ENCODE measurements at regions not wholly inside any gene's neighbourhood (a gene's known extent, or its start where the extent isn't known, plus 50 kb on each side); places are given as distances from the start of the nearest gene placed in this dataset.

DNA sequence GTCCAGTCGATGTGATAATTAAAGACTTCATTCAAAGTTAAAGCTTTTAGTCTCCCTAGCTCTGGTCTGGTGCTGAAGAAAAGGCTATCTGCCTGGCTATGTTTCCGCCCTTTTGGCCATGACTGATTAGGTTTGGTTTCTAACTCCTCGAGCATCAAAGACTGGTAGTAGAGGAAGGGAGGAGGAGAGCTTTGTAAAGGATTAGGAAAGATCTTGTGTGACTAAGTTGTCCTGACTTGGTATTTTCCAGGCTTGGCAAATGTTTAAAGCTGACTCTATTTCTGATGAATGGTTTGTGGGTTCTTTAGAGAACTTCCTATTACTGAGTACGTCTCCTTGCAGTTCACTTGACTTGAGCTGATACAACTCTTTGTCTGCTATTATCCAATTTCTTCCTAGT, 312.9 kb downstream of the GJA1 start:
- SMC1A ChIA-PET (ENCODE audit: uncharacterized antibody, unreplicated experiment), result interaction anchor here (1.2 kb wide), 1 partner anchor 41 kb away, joined by 3 read pairs; no protein-coding TSS in a partner anchor
- Histone ChIP-seq H3K79me2 (ENCODE audit: control insufficient read depth, insufficient read depth, low read length) (no peaks in the 10 kb centered on the region), H3K36me3 (ENCODE audit: control insufficient read depth in 2 of 2, insufficient read depth in 2 of 2, low read length in 1 of 2) (no peaks in the 10 kb centered on the region), H3K4me3 (no peak overlapping the region), H3K9ac (ENCODE audit: control insufficient read depth, insufficient read depth, low read length) (no peak overlapping the region), H3K9me3 (replicated peaks; ENCODE audit: control insufficient read depth, insufficient read depth, low read length) (no peaks in the 10 kb centered on the region), H3K4me2 (ENCODE audit: control insufficient read depth, insufficient read depth) (no peak overlapping the region), H4K20me1 (ENCODE audit: control insufficient read depth, insufficient read depth) (no peaks in the 10 kb centered on the region), H3K27ac (ENCODE audit: control insufficient read depth, insufficient read depth) (no peak overlapping the region), H3K4me1 (ENCODE audit: control insufficient read depth, insufficient read depth, low read length) (no peaks in the 10 kb centered on the region), H2AFZ (ENCODE audit: control insufficient read depth, low read depth, low read length) (no peak overlapping the region), H3K27me3 (replicated peaks in 1 of 2; ENCODE audit: control insufficient read depth in 2 of 2, insufficient read depth in 2 of 2, low read length in 1 of 2) (no peaks in the 10 kb centered on the region)
- BruUV-seq (replicated peaks), result no TSS peak
- no peak for TF ChIP-seq NFXL1 (IDR thresholded peaks at IDR 0.05; ENCODE audit: borderline replicate concordance)
- CTCF ChIA-PET, result no interaction called here
- RAD21 ChIA-PET (ENCODE audit: unreplicated experiment), result no interaction called here
- DNase-seq (ENCODE audit: low read depth, low spot score) (no peak), FAIRE-seq (no peak), ATAC-seq (no peak)
- POLR2A ChIA-PET, result no interaction called here
- 19% methylated on average over 4 of the region's 4 CpGs for WGBS (ENCODE audit: insufficient coverage, insufficient replicate concordance, low lambda C conversion rate, missing lambda C conversion rate)
- intact Hi-C loops (cut with micrococcal nuclease; ENCODE audit: unreplicated experiment), result no loop called here
- in situ Hi-C loops (cut with MboI), result no loop called here

DNA sequence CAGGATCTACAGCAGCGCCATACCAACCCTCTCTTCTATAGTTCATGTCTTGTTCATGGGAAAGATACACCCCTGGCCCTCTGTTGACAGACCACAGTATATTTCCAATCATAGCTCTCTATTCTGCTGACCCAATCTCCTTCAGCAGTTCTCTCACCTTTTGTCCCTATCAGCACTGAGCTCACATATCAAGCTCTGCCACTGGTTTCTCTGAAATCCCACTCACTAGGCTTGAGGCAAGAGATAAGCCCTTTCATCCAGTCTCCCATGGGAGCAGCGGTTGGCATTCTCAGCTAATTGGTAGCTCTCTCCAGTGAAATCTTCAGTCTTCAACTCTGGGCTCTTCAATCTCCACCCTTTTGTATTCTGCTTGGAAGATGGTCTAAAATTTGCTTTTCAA, 313.4 kb downstream of the GJA1 start:
- 17% methylated on average over 2 of the region's 2 CpGs for WGBS (ENCODE audit: insufficient coverage, insufficient replicate concordance, low lambda C conversion rate, missing lambda C conversion rate)
- Histone ChIP-seq H3K4me3 (no peak overlapping the region), H3K36me3 (ENCODE audit: control insufficient read depth in 2 of 2, insufficient read depth in 2 of 2, low read length in 1 of 2) (no peaks in the 10 kb centered on the region), H3K9ac (ENCODE audit: control insufficient read depth, insufficient read depth, low read length) (no peak overlapping the region), H3K4me1 (ENCODE audit: control insufficient read depth, insufficient read depth, low read length) (no peaks in the 10 kb centered on the region), H4K20me1 (ENCODE audit: control insufficient read depth, insufficient read depth) (no peaks in the 10 kb centered on the region), H2AFZ (ENCODE audit: control insufficient read depth, low read depth, low read length) (no peak overlapping the region), H3K4me2 (ENCODE audit: control insufficient read depth, insufficient read depth) (no peak overlapping the region), H3K79me2 (ENCODE audit: control insufficient read depth, insufficient read depth, low read length) (no peaks in the 10 kb centered on the region), H3K27ac (ENCODE audit: control insufficient read depth, insufficient read depth) (no peak overlapping the region), H3K27me3 (replicated peaks in 1 of 2; ENCODE audit: control insufficient read depth in 2 of 2, insufficient read depth in 2 of 2, low read length in 1 of 2) (no peaks in the 10 kb centered on the region), H3K9me3 (replicated peaks; ENCODE audit: control insufficient read depth, insufficient read depth, low read length) (no peaks in the 10 kb centered on the region)
- RAD21 ChIA-PET (ENCODE audit: unreplicated experiment), result no interaction called here
- in situ Hi-C loops (cut with MboI), result no loop called here
- CTCF ChIA-PET, result no interaction called here
- DNase-seq (ENCODE audit: low read depth, low spot score), result no peak
- POLR2A ChIA-PET, result no interaction called here
- TF ChIP-seq TCF12 (IDR thresholded peaks at IDR 0.05; ENCODE audit: low read depth, low read length), result no peak
- ATAC-seq, result no peak
- intact Hi-C loops (cut with micrococcal nuclease; ENCODE audit: unreplicated experiment), result no loop called here
- SMC1A ChIA-PET (ENCODE audit: uncharacterized antibody, unreplicated experiment), result interaction anchor here (1.2 kb wide), 1 partner anchor 40 kb away, joined by 3 read pairs; no protein-coding TSS in a partner anchor
- BruUV-seq (replicated peaks), result no TSS peak
- no peak for FAIRE-seq

All from GM12878 (cell line).